Upper lobe of left lung (tissue), 6 donors: ENCODE measurements at regions not wholly inside any gene's neighbourhood (a gene's known extent, or its start where the extent isn't known, plus 50 kb on each side); places are given as distances from the start of the nearest gene placed in this dataset.

Experiments used
- ATAC-seq, 2 donors: fragments of 200-7000 bp; cut with Tn5 transposase; one replicate each; pipeline ENCODE4 v1.9.1; 2022; ENCODE audit warnings: mild to moderate bottlenecking in 2 of 2, moderate library complexity in 2 of 2; ENCODE audit not compliant: low FRiP score in 2 of 2
- DNase-seq, 2 donors: peaks; one replicate each; pipeline ENCODE4 v3.0.0-alpha.2; 2019 to 2020
- H3K27ac ChIP-seq, 4 donors: fragments of 200-600 bp; sonication (generic); one replicate each; pipeline ENCODE4 v1.5.1; 2016 to 2019
- H3K27me3 ChIP-seq, 4 donors: fragments of 200-600 bp; sonication (generic); one replicate each; pipeline ENCODE4 v1.5.1; 2017 to 2019
- H3K36me3 ChIP-seq, 4 donors: fragments of 200-600 bp; sonication (generic); one replicate each; pipeline ENCODE4 v1.5.1; 2016 to 2019
- H3K4me1 ChIP-seq, 4 donors: fragments of 200-600 bp; sonication (generic); one replicate each; pipeline ENCODE4 v1.5.1; 2018 to 2019
- H3K4me3 ChIP-seq, 4 donors: fragments of 200-600 bp; sonication (generic); one replicate each; pipeline ENCODE4 v1.5.1; 2017 to 2019; ENCODE audit warnings: mild to moderate bottlenecking in 2 of 4, moderate library complexity in 1 of 4
- H3K9me3 ChIP-seq, 4 donors: fragments of 200-600 bp; sonication (generic); one replicate each; pipeline ENCODE4 v1.5.1; 2018 to 2019
- EP300 ChIP-seq, 4 donors: sonication (generic); formaldehyde crosslinking; IDR thresholded peaks; one replicate each; pipeline ENCODE4 v1.5.1; 2017; ENCODE audit warnings: antibody characterized with exemption in 4 of 4, control low read depth in 2 of 4
- POLR2A ChIP-seq, 4 donors: fragments of 450-650 bp; IDR thresholded peaks; one replicate each; pipeline ENCODE4 v1.5.1; 2016 to 2017; ENCODE audit warnings: antibody characterized with exemption in 4 of 4, mild to moderate bottlenecking in 2 of 4
- POLR2AphosphoS5 ChIP-seq, 2 donors: sonication (generic); formaldehyde crosslinking; IDR thresholded peaks; one replicate each; pipeline ENCODE4 v1.5.1; 2017; ENCODE audit warnings: antibody characterized with exemption in 2 of 2
- WGBS, 2 donors: methylation state at CpG; one replicate each; pipeline ENCODE4 v1.1.5; 2017 to 2018; 5-methylcytosine and 5-hydroxymethylcytosine counted together
- TF ChIP-seq, protein P1 (sequence below), 6 experiments: fragments of 450-650 bp in 4 of 6; fragments of 200-600 bp in 2 of 6; sonication (generic) in 2 of 6; IDR thresholded peaks; one replicate each; pipeline ENCODE4 v1.5.1; 2016 to 2019; ENCODE audit warnings: antibody characterized with exemption in 6 of 6
- donor health status: DM: no; HTN: no; CAD: no; lungs with moderate emphysema.
- donor health status: DM: no; HTN: yes; CAD: no; lungs with severe emphysema.

DNA sequence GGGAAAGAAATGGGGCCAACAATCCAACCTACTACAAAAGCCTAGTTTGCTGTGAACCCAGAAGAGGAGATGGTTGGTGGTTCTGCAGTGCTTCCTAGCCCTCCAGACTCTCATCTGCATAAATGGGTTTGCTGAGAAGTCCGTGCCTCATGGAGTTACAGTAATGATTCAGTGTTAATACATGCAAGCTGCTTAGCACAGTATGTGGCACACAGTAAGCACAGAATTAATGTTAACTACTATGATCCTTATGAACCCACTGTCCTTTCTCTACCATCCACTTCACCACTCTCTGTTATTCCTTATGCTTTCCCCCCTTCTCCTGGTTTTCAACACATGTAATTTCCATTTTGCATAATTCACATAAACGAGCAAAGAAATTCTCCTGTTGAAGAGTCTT is 100.0 kb downstream of the ACTBL2 start:
- ATAC-seq = no peak
- Histone ChIP-seq H3K27me3 (no peaks in the 10 kb centered on the region), H3K4me1 (peaks cover 0 to 4% (median 0%) of the 10 kb centered on the region in 4 donors), H3K36me3 (no peaks in the 10 kb centered on the region), H3K27ac (no peak overlapping the region), H3K4me3 (no peak overlapping the region), H3K9me3 (no peaks in the 10 kb centered on the region)
- WGBS, 2 donors = 80 to 88% methylated on average over 2 of the region's 2 CpGs
- DNase-seq = no peak
- TF ChIP-seq, protein P1, sequence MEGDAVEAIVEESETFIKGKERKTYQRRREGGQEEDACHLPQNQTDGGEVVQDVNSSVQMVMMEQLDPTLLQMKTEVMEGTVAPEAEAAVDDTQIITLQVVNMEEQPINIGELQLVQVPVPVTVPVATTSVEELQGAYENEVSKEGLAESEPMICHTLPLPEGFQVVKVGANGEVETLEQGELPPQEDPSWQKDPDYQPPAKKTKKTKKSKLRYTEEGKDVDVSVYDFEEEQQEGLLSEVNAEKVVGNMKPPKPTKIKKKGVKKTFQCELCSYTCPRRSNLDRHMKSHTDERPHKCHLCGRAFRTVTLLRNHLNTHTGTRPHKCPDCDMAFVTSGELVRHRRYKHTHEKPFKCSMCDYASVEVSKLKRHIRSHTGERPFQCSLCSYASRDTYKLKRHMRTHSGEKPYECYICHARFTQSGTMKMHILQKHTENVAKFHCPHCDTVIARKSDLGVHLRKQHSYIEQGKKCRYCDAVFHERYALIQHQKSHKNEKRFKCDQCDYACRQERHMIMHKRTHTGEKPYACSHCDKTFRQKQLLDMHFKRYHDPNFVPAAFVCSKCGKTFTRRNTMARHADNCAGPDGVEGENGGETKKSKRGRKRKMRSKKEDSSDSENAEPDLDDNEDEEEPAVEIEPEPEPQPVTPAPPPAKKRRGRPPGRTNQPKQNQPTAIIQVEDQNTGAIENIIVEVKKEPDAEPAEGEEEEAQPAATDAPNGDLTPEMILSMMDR (IDR thresholded peaks at IDR 0.05) = no peak
- TF ChIP-seq POLR2A (IDR thresholded peaks at IDR 0.05) (no peak), EP300 (IDR thresholded peaks at IDR 0.05) (no peak), POLR2AphosphoS5 (IDR thresholded peaks at IDR 0.05) (no peak)

DNA sequence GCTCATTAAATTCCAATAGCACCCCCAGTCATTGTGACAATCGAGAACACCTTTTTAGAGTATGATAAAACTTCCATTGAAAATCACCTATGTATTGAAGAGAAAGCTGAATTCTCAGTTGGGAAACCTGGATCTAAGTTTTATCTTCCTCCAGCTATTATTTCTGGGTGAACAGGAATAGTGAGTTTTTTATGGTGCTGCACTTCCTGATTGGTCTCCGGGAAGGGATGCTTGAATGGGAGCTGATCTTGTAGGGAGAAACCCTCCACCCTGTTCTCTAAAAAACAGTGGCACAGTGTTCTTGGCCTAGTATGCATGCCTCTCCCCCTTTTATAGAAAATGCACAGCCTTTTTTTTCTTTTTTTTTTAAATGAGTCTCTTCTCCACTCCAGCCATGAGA is 112.2 kb downstream of the ACTBL2 start:
- 68 to 71% methylated on average over 2 of the region's 2 CpGs for WGBS, 2 donors
- H3K36me3 ChIP-seq = no peaks in the 10 kb centered on the region
- no peaks in the 10 kb centered on the region for H3K4me1 ChIP-seq
- H3K27me3 ChIP-seq = no peaks in the 10 kb centered on the region
- H3K4me3 ChIP-seq = no peak overlapping the region
- H3K27ac ChIP-seq = no peak overlapping the region
- no peaks in the 10 kb centered on the region for H3K9me3 ChIP-seq
- no peak for DNase-seq
- ATAC-seq = no peak
- TF ChIP-seq EP300 (IDR thresholded peaks at IDR 0.05) = no peak
- TF ChIP-seq, protein P1 (IDR thresholded peaks at IDR 0.05) = no peak
- TF ChIP-seq POLR2A (IDR thresholded peaks at IDR 0.05) = no peak
- TF ChIP-seq POLR2AphosphoS5 (IDR thresholded peaks at IDR 0.05) = no peak

DNA sequence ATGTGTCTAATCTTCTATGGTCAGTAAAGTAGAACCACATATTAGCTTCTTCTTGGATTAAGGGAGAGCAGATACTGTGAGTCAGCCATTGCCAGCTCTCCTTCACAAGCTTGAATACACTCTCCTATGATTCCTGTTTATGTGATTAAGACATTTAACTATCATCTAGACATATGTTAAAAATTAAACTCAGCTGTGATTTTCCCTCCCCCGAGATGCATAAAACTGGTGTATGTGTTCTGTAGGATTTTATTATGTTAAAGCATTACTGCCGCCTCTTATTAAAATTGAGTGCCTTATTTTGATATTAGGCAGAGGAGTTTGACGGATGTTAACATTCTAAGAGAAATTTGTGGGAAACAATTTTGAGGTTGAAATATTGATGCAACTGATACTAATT is 114.6 kb downstream of the ACTBL2 start:
- ATAC-seq (no peak), DNase-seq (no peak)
- no peaks in the 10 kb centered on the region for H3K9me3 ChIP-seq
- no peaks in the 10 kb centered on the region for H3K4me1 ChIP-seq
- no peaks in the 10 kb centered on the region for H3K36me3 ChIP-seq
- no peak overlapping the region for H3K4me3 ChIP-seq
- H3K27me3 ChIP-seq = no peaks in the 10 kb centered on the region
- WGBS, 2 donors = 95 to 98% methylated on average over 3 of the region's 3 CpGs
- H3K27ac ChIP-seq = no peak overlapping the region
- TF ChIP-seq EP300 (IDR thresholded peaks at IDR 0.05) = no peak
- no peak for TF ChIP-seq POLR2A (IDR thresholded peaks at IDR 0.05)
- TF ChIP-seq, protein P1 (IDR thresholded peaks at IDR 0.05) = no peak
- TF ChIP-seq POLR2AphosphoS5 (IDR thresholded peaks at IDR 0.05) = no peak

DNA sequence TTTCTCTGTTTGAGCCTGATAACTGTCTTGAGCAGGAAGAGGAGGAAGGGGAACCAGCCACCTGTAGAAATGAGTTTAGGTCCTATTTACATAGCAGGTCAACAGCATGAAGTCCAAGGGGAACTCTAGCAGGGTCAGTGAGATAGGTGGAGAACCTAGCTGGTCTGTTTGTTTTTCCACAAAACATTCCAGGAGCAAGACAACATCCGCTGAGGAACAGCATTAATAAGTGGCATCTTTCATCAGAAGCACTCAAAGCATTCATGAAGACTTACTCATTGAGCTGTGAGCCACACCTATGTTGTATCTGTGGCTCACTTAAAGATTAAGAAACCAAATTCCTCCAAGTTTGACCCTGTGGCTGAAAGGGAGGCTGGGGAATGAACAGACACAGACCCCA is 115.9 kb downstream of the ACTBL2 start:
- no peak overlapping the region for H3K27ac ChIP-seq
- TF ChIP-seq EP300 (IDR thresholded peaks at IDR 0.05) = no peak
- no peak for TF ChIP-seq POLR2AphosphoS5 (IDR thresholded peaks at IDR 0.05)
- TF ChIP-seq, protein P1 (IDR thresholded peaks at IDR 0.05) = no peak
- no peak for TF ChIP-seq POLR2A (IDR thresholded peaks at IDR 0.05)
- H3K4me3 ChIP-seq = no peak overlapping the region
- no peaks in the 10 kb centered on the region for H3K36me3 ChIP-seq
- DNase-seq (no peak), ATAC-seq (peak in 1 of 2 donors; percentile 40)
- H3K4me1 ChIP-seq = no peaks in the 10 kb centered on the region
- no peaks in the 10 kb centered on the region for H3K27me3 ChIP-seq
- WGBS, 2 donors = 45 to 60% methylated on average over 1 of the region's 1 CpG
- H3K9me3 ChIP-seq = no peaks in the 10 kb centered on the region

DNA sequence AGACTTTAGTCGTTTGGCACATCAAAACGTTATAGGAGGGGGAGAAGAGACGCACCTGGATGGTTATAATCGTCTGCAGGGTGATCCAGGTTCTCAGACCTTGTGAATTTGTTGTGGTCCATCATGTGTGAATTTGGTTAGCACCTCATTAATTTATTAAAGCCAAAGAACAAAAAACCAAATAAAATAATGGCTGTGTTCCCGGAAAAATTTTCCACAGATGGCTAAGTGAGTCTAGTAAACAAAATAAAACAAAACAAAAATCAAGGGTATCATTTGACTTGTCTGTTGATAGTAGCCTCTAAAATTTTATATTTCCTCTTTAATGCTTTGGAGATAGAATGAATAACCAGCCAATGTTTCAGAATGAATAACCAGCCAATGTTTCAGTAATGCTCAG is 119.7 kb downstream of the ACTBL2 start:
- H3K4me1 ChIP-seq = no peaks in the 10 kb centered on the region
- H3K27me3 ChIP-seq = no peaks in the 10 kb centered on the region
- H3K36me3 ChIP-seq = no peaks in the 10 kb centered on the region
- DNase-seq (no peak), ATAC-seq (no peak)
- no peak overlapping the region for H3K27ac ChIP-seq
- TF ChIP-seq, protein P1 (IDR thresholded peaks at IDR 0.05) = no peak
- TF ChIP-seq EP300 (IDR thresholded peaks at IDR 0.05) (no peak), POLR2A (IDR thresholded peaks at IDR 0.05) (no peak), POLR2AphosphoS5 (IDR thresholded peaks at IDR 0.05) (no peak)
- 73 to 84% methylated on average over 5 of the region's 5 CpGs for WGBS, 2 donors
- no peaks in the 10 kb centered on the region for H3K9me3 ChIP-seq
- no peak overlapping the region for H3K4me3 ChIP-seq
